ENCODE measurements at regions not wholly inside any gene's neighbourhood (a gene's known extent, or its start where the extent isn't known, plus 50 kb on each side); places are given as distances from the start of the nearest gene placed in this dataset.

DNA sequence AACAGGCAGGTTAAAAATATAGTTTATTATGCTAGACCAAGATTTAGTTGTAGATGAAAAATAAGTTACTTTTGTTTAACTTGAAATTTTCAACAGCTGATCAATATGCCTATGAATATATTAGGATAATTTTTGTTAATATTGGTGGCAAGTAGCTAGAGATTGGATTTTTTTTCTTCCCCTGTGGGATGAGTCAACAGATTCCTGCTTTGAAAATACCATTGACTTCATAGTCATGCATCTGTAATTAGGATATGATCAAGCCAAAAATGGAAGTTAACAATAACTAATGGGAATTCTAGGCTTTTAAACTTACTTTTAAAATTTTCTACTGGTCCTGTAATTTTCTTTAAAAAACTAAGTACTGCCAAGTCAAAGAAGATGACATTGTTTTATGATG lies 211.7 kb downstream of the ZIC1 start:
- no peak for DNase-seq (ENCODE audit: low spot score)
- H3K36me3 ChIP-seq (ENCODE audit: insufficient read depth, low read length, poor library complexity, severe bottlenecking) = no peaks in the 10 kb centered on the region
- H3K27ac ChIP-seq (ENCODE audit: low read depth, low read length, poor library complexity, severe bottlenecking) = no peak overlapping the region
- no peaks in the 10 kb centered on the region for H3K9me3 ChIP-seq (ENCODE audit: low read depth, low read length, poor library complexity, severe bottlenecking)
- TF ChIP-seq EZH2 (IDR thresholded peaks at IDR 0.05; ENCODE audit: borderline replicate concordance, low read depth, low read length, poor library complexity, severe bottlenecking) = no peak
- TF ChIP-seq, protein P1, sequence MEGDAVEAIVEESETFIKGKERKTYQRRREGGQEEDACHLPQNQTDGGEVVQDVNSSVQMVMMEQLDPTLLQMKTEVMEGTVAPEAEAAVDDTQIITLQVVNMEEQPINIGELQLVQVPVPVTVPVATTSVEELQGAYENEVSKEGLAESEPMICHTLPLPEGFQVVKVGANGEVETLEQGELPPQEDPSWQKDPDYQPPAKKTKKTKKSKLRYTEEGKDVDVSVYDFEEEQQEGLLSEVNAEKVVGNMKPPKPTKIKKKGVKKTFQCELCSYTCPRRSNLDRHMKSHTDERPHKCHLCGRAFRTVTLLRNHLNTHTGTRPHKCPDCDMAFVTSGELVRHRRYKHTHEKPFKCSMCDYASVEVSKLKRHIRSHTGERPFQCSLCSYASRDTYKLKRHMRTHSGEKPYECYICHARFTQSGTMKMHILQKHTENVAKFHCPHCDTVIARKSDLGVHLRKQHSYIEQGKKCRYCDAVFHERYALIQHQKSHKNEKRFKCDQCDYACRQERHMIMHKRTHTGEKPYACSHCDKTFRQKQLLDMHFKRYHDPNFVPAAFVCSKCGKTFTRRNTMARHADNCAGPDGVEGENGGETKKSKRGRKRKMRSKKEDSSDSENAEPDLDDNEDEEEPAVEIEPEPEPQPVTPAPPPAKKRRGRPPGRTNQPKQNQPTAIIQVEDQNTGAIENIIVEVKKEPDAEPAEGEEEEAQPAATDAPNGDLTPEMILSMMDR (conservative IDR thresholded peaks at IDR 0.05; ENCODE audit: low read depth, low read length) = no peak
- H3K4me1 ChIP-seq (ENCODE audit: insufficient read depth, low read length, poor library complexity, severe bottlenecking) = peaks cover 17% of the 10 kb centered on the region
- CTCF ChIA-PET = no interaction called here
- H3K4me3 ChIP-seq (ENCODE audit: low read depth, low read length, poor library complexity, severe bottlenecking) = no peak overlapping the region
- BruUV-seq (replicated peaks) = no TSS peak
- H3K27me3 ChIP-seq (replicated peaks; ENCODE audit: insufficient read depth, low read depth, low read length, poor library complexity) = no peaks in the 10 kb centered on the region
- POLR2A ChIA-PET (ENCODE audit: low non-redundant PET) = no interaction called here
- intact Hi-C loops (cut with micrococcal nuclease; ENCODE audit: unreplicated experiment) = loop anchor here (2.0 kb wide), 1 partner anchor 458 kb away; no protein-coding TSS in a partner anchor

DNA sequence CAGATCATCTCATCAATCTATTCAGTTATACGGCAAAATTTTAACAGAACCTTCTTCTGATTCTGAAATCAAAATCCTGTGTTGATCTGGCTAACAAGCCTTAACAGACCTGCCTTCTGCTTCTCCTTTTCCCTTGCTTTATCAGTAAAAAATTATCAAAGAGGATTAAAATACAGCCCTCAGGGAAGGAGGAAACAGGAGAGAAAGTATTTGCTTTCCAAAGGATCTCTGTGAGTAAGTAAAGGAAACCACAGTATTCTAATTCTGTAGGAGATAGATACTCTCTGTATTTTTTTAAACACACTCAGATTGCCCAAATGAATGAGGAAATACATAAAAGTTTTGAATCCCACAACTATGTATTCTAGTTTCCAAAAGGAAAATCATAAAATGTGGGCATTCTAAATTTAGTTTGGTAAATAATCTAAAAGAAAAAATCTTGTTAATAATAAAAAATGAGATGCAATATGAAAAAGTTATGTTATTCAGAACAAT lies 221.8 kb downstream of the ZIC1 start:
- Histone ChIP-seq H3K27ac (ENCODE audit: low read depth, low read length, poor library complexity, severe bottlenecking) (no peak overlapping the region), H3K4me1 (ENCODE audit: insufficient read depth, low read length, poor library complexity, severe bottlenecking) (no peaks in the 10 kb centered on the region), H3K36me3 (ENCODE audit: insufficient read depth, low read length, poor library complexity, severe bottlenecking) (no peaks in the 10 kb centered on the region), H3K9me3 (ENCODE audit: low read depth, low read length, poor library complexity, severe bottlenecking) (no peaks in the 10 kb centered on the region), H3K4me3 (ENCODE audit: low read depth, low read length, poor library complexity, severe bottlenecking) (no peak overlapping the region), H3K27me3 (replicated peaks; ENCODE audit: insufficient read depth, low read depth, low read length, poor library complexity) (peaks cover 5% of the 10 kb centered on the region)
- no TSS peak for BruUV-seq (replicated peaks)
- TF ChIP-seq, protein P1 (conservative IDR thresholded peaks at IDR 0.05; ENCODE audit: low read depth, low read length) = no peak
- no peak for TF ChIP-seq EZH2 (IDR thresholded peaks at IDR 0.05; ENCODE audit: borderline replicate concordance, low read depth, low read length, poor library complexity, severe bottlenecking)
- ChIA-PET POLR2A (ENCODE audit: low non-redundant PET) (no interaction called here), CTCF (no interaction called here)
- intact Hi-C loops (cut with micrococcal nuclease; ENCODE audit: unreplicated experiment) = no loop called here
- no peak for DNase-seq (ENCODE audit: low spot score)

DNA sequence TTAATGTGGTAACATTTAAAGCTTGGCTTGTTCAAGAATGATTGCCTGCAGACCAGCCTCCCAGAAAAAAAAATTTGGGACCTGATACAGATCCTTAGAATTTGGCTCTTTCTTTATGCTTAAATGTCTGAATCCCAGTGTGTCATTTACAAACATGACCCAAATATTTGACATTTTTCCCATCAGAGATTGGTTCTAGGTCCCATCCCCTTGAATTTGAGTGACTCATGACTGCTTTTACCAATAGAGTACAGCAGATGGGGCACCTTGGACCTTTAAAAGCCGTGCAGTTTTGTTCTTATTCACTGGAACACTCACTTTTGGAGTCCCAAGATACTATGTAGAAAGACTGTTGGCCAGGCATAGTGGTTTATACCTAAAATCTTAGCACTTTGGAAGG lies 231.6 kb downstream of the ZIC1 start:
- Histone ChIP-seq H3K4me1 (ENCODE audit: insufficient read depth, low read length, poor library complexity, severe bottlenecking) (no peaks in the 10 kb centered on the region), H3K9me3 (ENCODE audit: low read depth, low read length, poor library complexity, severe bottlenecking) (no peaks in the 10 kb centered on the region), H3K4me3 (ENCODE audit: low read depth, low read length, poor library complexity, severe bottlenecking) (no peak overlapping the region), H3K36me3 (ENCODE audit: insufficient read depth, low read length, poor library complexity, severe bottlenecking) (no peaks in the 10 kb centered on the region), H3K27ac (ENCODE audit: low read depth, low read length, poor library complexity, severe bottlenecking) (no peak overlapping the region), H3K27me3 (replicated peaks; ENCODE audit: insufficient read depth, low read depth, low read length, poor library complexity) (no peaks in the 10 kb centered on the region)
- TF ChIP-seq, protein P1 (conservative IDR thresholded peaks at IDR 0.05; ENCODE audit: low read depth, low read length) = no peak
- TF ChIP-seq EZH2 (IDR thresholded peaks at IDR 0.05; ENCODE audit: borderline replicate concordance, low read depth, low read length, poor library complexity, severe bottlenecking) = no peak
- BruUV-seq (replicated peaks) = no TSS peak
- POLR2A ChIA-PET (ENCODE audit: low non-redundant PET) = no interaction called here
- no peak for DNase-seq (ENCODE audit: low spot score)
- CTCF ChIA-PET = no interaction called here
- intact Hi-C loops (cut with micrococcal nuclease; ENCODE audit: unreplicated experiment) = no loop called here

Data from A673 (cell line).